Heart left ventricle (tissue), 16 donors: ENCODE measurements at regions not wholly inside any gene's neighbourhood (a gene's known extent, or its start where the extent isn't known, plus 50 kb on each side); places are given as distances from the start of the nearest gene placed in this dataset.
A peak's percentile ranks its signal among the peaks of the same experiment; 100 is the strongest.

Source experiments
- ATAC-seq, 4 donors: fragments of 200-7000 bp; cut with Tn5 transposase; one replicate each; pipeline ENCODE4 v1.9.1; 2020 to 2022; ENCODE audit warnings: moderate library complexity in 4 of 4, mild to moderate bottlenecking in 3 of 4, moderate number of reproducible peaks in 1 of 4
- DNase-seq, 5 donors: peaks; one replicate each; pipeline ENCODE4 v3.0.0-alpha.2; 2020
- H3K27ac ChIP-seq, 12 donors: fragments of 200-600 bp; sonication (generic) in 4 of 12; one replicate each; pipeline versions ENCODE4 v1.5.0 to v1.8.0; 2016 to 2022; ENCODE audit warnings: mild to moderate bottlenecking in 2 of 12
- H3K27me3 ChIP-seq, 9 donors: fragments of 200-600 bp; sonication (generic) in 2 of 9; one replicate each; pipeline versions ENCODE4 v1.5.1 to v1.8.0; 2016 to 2022; ENCODE audit warnings: mild to moderate bottlenecking in 3 of 9
- H3K36me3 ChIP-seq, 9 donors: fragments of 200-600 bp; sonication (generic) in 2 of 9; one replicate each; pipeline versions ENCODE4 v1.5.0 to v1.8.0; 2018 to 2022; ENCODE audit warnings: mild to moderate bottlenecking in 2 of 9
- H3K4me1 ChIP-seq, 12 donors: fragments of 200-600 bp; sonication (generic) in 4 of 12; one replicate each; pipeline versions ENCODE4 v1.5.0 to v1.8.0; 2016 to 2022; ENCODE audit warnings: mild to moderate bottlenecking in 3 of 12
- H3K4me3 ChIP-seq, 12 donors: fragments of 200-600 bp; sonication (generic) in 4 of 12; one replicate each; pipeline versions ENCODE4 v1.5.0 to v1.8.0; 2017 to 2022; ENCODE audit warnings: mild to moderate bottlenecking in 9 of 12, moderate library complexity in 4 of 12
- H3K9me3 ChIP-seq, 12 donors: fragments of 200-600 bp; sonication (generic) in 4 of 12; one replicate each; pipeline versions ENCODE4 v1.5.0 to v1.8.0; 2016 to 2022; ENCODE audit warnings: mild to moderate bottlenecking in 1 of 12
- CTCF ChIP-seq, 12 donors: fragments of 200-600 bp; sonication (generic) in 4 of 12; IDR thresholded peaks; one replicate each; pipeline versions ENCODE4 v1.5.0 to v1.8.0; 2018 to 2022; ENCODE audit warnings: antibody characterized with exemption in 12 of 12, mild to moderate bottlenecking in 5 of 12
- POLR2A ChIP-seq, 2 donors: fragments of 450-650 bp; IDR thresholded peaks; one replicate each; pipeline ENCODE4 v1.6.1; 2017; ENCODE audit warnings: antibody characterized with exemption in 2 of 2, mild to moderate bottlenecking in 2 of 2, moderate library complexity in 2 of 2
- WGBS, 4 donors: extraction: QIAGEN DNeasy Blood & Tissue Kit in 2 of 4; methylation state at CpG; one replicate each; pipeline versions ENCODE4 v1.1.5 to v1.1.7; 2013 to 2018; 5-methylcytosine and 5-hydroxymethylcytosine counted together
- intact Hi-C, 10 donors: fragments of 100-400 bp; cut with DNase I; formaldehyde crosslinking; loops; one replicate each; pipeline versions ENCODE4 v1.11.1 to v1.14.2; 2022
- donor health status: ischemic (EF 13 %, LVEDD 7.1; RV severe dilation, severe dysfunction).
- donor health status: healthy with polysubstance abuse.
- donor health status: DM: no; HTN: yes; CAD: no.
- donor health status: DM: no; HTN: no; CAD: no.
- donor health status: ischemic (EF 25% LVEDD 6.9; RV normal size, moderate dysfunction).
- donor health status: ischemic (EF 25% LVEDD 5.7; RV mildly dilated, moderate dysfunction).
- donor health status: healthy.
- donor health status: DM: yes; HTN: yes; CAD: no.
- donor health status: ischemic (EF 35%, LVEDD 5.7; RV mildly dilated, moderate dysfunction).
- donor health status: nonischemic (EF 11% LVEDD 7.7; RV severe dilation, severe dysfunction).
- donor health status: DM: yes; HTN: yes; CAD: no.
- donor health status: PGD.
- donor health status: ischemic (EF 29% LVEDD 5.4; RV normal size, mild dysfunction).
- donor health status: nonischemic (EF 23%, LVEDD 6.1; RV moderate dilation, normal function).

GRCh38 chr12:107328442-107329133, 235.2 kb upstream of the CRY1 start:
- Histone ChIP-seq H3K9me3 (no peaks in the 10 kb centered on the region), H3K4me3 (no peak overlapping the region), H3K27ac (no peak overlapping the region), H3K27me3 (peaks cover 0 to 35% (median 7%) of the 10 kb centered on the region in 9 donors), H3K36me3 (no peaks in the 10 kb centered on the region), H3K4me1 (peaks cover 0 to 13% (median 0%) of the 10 kb centered on the region in 12 donors)
- TF ChIP-seq CTCF (IDR thresholded peaks at IDR 0.05) (no peak), POLR2A (IDR thresholded peaks at IDR 0.05) (no peak)
- intact Hi-C loops, result loop anchor here in 1 of 10 donors (10.0 kb wide), 1 partner anchor 276 kb away; no protein-coding TSS in a partner anchor
- no peak for DNase-seq
- 32 to 61% (median 39%) methylated on average over 11 of the region's 11 CpGs for WGBS, 4 donors
- ATAC-seq, result peak in 2 of 4 donors; percentile 26 to 38

- ATAC-seq (no peak), DNase-seq (no peak)
- peaks cover 0 to 34% (median 5%) of the 10 kb centered on the region in 9 donors for H3K27me3 ChIP-seq
- WGBS, 4 donors, result 89 to 97% (median 94%) methylated on average over 1 of the region's 1 CpG
- TF ChIP-seq CTCF (IDR thresholded peaks at IDR 0.05) (no peak), POLR2A (IDR thresholded peaks at IDR 0.05) (no peak)
- H3K36me3 ChIP-seq, result no peaks in the 10 kb centered on the region
- intact Hi-C loops, result loop anchor here in 1 of 10 donors (10.0 kb wide), 1 partner anchor 275 kb away; no protein-coding TSS in a partner anchor
- no peaks in the 10 kb centered on the region for H3K9me3 ChIP-seq
- no peak overlapping the region for H3K27ac ChIP-seq
- H3K4me3 ChIP-seq, result no peak overlapping the region
- peaks cover 0 to 13% (median 0%) of the 10 kb centered on the region in 12 donors for H3K4me1 ChIP-seq
These were observed 236.4 kb upstream of the CRY1 start for GRCh38 chr12:107329569-107330324.

GRCh38 chr12:107330831-107331431, 237.6 kb upstream of the CRY1 start:
- H3K4me1 ChIP-seq, result peaks cover 0 to 13% (median 0%) of the 10 kb centered on the region in 12 donors
- intact Hi-C loops, result no loop called here
- DNase-seq (no peak), ATAC-seq (no peak)
- H3K4me3 ChIP-seq, result no peak overlapping the region
- H3K27ac ChIP-seq, result no peak overlapping the region
- H3K9me3 ChIP-seq, result no peaks in the 10 kb centered on the region
- no peak for TF ChIP-seq POLR2A (IDR thresholded peaks at IDR 0.05)
- no peak for TF ChIP-seq CTCF (IDR thresholded peaks at IDR 0.05)
- H3K36me3 ChIP-seq, result no peaks in the 10 kb centered on the region
- H3K27me3 ChIP-seq, result peaks cover 0 to 34% (median 5%) of the 10 kb centered on the region in 9 donors
- 55 to 67% (median 58%) methylated on average over 8 of the region's 8 CpGs for WGBS, 4 donors

GRCh38 chr12:107331471-107331870, 238.1 kb upstream of the CRY1 start:
- TF ChIP-seq POLR2A (IDR thresholded peaks at IDR 0.05), result no peak
- no peak for TF ChIP-seq CTCF (IDR thresholded peaks at IDR 0.05)
- Histone ChIP-seq H3K4me1 (peaks cover 0 to 13% (median 0%) of the 10 kb centered on the region in 12 donors), H3K36me3 (no peaks in the 10 kb centered on the region), H3K27me3 (peaks cover 0 to 34% (median 5%) of the 10 kb centered on the region in 9 donors), H3K27ac (no peak overlapping the region), H3K9me3 (no peaks in the 10 kb centered on the region), H3K4me3 (no peak overlapping the region)
- intact Hi-C loops, result no loop called here
- DNase-seq, result no peak
- WGBS, 4 donors, result 65 to 87% (median 73%) methylated on average over 8 to 9 of the region's 9 CpGs
- ATAC-seq, result no peak
